Stimulated activated CD8-positive, alpha-beta memory T cell treated with anti-CD3 and anti-CD28 coated beads, Interleukin-7, amount 100 ng/mL, for 1 hour (primary cell): ENCODE measurements at regions not wholly inside any gene's neighbourhood (a gene's known extent, or its start where the extent isn't known, plus 50 kb on each side); places are given as distances from the start of the nearest gene placed in this dataset.
"Not testable (repeated sequence)": the region's sequence is repeated elsewhere in the genome, so short reads cannot be mapped to it uniquely, and the experiment has no call there.

Source experiments
- DNase-seq, 2 donors: peaks; one replicate each; pipeline ENCODE4 v3.0.0-alpha.2; 2020; ENCODE audit warnings: low read depth in 2 of 2

DNA sequence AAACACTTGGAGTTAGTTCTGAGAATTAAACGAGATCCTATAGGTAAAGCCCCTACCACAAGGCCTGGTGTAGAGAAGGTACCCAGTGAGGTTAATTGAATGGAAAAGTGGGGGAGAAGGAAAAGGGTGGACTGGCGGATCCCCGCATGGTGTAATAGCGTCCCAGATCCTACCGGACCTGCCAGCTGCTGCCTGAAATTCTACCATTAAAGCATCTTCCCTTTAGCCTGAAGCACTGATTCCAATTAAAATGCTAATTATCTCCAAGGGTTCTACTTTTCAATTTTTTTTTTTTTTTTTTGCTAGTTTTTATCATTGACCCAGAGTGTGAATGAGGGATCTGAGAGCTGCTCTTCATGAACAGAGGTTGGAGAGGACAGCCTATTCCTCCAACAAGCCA is 237.9 kb downstream of the TLE3 start:
- DNase-seq = no peak

DNA sequence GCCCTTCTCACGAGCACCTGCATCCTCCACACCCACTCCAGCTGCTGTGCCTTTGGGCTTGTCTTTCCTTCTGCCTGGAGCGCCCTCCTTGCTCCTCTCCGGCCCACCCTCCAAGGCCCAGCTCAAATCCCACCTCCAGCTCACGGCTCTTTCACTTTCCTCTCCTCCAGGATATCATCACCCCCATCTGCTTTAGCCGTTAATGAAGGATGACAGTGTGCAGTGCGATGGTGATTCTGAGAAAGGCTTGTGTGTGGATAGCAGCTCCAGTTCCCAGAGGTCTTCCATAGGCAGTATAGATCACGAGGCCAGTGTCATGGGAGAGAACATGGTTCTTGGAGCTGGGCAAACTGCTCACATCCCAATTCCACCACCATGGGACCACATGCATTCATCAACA is 237.4 kb downstream of the TLE3 start:
- DNase-seq = no peak

DNA sequence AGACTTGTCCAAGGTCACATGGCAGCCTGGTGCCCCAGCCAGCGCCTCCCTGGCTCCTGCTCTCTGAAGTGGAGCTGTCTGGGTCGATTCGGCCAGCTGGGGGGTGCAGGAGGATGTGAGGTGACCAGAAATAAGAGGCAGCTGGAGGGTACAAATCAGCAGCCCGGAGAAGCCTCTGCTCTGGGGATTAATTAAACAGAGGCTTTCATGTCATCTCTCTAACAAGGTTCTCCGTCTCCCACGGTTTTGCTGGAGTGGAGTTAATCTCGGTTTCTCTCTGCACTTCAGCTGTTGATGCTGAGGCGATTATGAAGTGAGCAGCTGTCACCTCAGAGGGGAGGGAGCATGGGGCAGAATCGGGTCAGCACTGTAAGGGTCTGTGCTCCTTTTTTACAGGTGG is 236.8 kb downstream of the TLE3 start:
- no peak for DNase-seq

DNA sequence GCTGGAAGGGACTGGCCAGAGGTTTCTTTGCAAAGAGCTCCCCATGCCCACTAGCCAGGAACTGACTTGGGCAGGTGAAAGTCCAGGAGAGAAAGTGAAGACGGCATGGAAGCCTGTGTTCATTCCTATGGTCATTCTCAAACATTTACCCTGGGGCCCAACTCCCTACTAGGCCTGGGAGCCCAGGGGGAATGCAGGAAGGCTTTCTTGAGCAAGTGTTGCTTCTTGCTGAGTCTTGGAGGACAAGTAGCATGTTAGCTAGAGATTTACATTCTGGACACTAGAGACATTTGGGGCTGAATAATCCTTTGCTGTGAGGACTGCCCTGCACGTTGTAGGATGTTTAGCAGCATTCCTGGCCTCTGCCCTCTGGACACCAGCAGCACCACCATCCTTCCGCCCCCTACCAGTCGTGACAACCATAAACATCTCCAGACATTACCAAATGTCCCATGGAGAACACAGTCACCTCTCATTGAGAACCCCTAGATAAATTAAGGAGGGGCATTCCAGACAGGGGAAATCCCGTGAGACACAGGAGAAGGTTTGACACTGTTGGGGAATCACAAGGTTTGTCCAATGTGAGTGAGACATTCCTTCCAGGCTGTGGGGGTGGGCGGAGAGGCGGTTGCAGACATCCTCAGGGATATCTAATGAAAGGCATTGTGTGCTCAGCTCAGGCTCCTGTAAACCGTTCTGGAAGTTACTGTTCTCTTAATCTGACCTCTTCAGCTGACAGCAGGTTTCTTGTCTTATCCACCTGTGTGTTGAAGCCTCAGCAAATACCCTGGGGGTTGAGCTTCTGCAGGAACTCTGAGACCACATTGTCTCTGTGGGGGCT is 236.2 kb downstream of the TLE3 start:
- DNase-seq = no peak

DNA sequence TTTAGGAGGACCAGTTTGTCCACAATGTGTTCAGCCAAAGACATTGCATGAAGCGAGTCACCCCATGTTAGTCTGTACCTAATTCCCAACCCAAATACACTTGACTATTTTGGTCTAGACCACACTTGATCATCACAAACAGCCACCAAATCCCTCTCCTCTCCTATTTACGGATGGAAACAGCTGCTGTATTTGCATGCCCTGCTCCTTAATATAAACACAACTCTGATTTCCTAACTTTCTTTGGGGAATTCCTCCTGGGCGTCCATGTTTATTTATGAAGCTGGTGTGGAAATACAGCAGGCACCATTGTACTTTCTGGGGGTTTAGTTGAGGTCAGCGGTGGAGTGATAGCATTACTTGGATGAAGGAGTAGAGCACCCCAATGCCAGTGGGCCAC is 235.2 kb downstream of the TLE3 start:
- DNase-seq = no peak

DNA sequence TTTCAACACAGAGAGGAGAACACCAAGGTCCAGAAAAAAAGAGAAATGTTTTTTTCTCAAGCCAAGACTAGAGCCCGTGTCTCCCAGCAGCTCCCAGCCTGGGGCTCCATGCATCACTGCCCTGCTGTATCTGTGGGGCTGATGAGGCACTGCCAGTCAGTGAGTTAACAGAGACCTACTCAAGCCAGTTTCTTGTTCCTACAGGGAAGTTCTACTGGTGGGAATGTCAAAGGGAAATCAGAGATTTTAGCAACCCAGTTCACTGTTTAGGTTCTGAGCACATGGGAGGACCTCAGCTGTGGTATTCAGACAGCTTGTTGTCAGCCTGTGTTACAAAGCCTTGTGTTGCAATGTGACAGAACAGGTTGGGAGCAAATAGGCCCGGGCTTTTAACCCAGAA is 234.3 kb downstream of the TLE3 start:
- no peak for DNase-seq

GRCh38 chr15:69865369-69865768 is 232.3 kb downstream of the TLE3 start:
- DNase-seq = no peak

GRCh38 chr15:69868756-69869155 is 229.0 kb downstream of the TLE3 start:
- DNase-seq = no peak

- no peak for DNase-seq
These were observed 228.4 kb downstream of the TLE3 start for GRCh38 chr15:69869291-69869690.

- DNase-seq = no peak
These were observed 227.7 kb downstream of the TLE3 start for GRCh38 chr15:69869881-69870505.

- no peak for DNase-seq
These were observed 226.1 kb downstream of the TLE3 start for GRCh38 chr15:69871511-69872134.

DNA sequence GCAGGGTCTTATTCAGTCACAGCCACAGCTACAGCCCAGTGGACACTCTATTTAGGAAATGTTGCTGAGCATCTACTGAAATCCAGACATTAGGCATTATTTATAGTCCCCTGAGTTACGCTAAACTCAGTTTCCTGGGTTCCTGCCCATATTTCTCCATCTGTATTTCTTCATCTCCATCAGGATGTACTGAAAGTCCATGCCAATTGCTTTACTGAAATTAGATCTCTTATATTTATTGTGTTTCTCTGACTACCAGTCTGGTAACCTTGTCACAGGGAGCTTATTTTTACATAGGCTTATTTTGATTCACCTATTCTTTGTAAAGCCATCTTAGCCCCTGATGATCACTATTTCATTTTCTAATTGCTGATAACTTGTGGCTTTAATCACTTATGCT is 223.9 kb downstream of the TLE3 start:
- DNase-seq = no peak

DNA sequence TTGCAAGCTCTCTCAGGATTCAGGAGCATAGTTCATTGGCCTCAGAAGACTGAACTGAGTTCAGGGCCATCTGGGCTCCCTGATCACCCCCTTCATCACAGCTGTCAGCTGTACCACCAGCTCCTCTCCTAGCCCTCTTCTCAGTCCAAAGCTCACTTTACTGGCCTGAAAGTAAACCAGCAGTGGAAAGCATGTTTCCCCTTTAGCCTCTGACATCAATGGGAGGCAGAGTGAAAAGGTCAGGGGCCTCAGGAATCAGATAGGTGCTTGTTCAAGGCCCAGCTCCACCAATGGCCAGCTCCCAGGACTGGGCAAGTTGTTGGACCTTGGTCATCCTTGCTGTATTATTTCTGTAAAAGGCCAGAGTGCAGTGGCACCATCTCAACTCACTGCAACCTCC is 223.4 kb downstream of the TLE3 start:
- no peak for DNase-seq

DNA sequence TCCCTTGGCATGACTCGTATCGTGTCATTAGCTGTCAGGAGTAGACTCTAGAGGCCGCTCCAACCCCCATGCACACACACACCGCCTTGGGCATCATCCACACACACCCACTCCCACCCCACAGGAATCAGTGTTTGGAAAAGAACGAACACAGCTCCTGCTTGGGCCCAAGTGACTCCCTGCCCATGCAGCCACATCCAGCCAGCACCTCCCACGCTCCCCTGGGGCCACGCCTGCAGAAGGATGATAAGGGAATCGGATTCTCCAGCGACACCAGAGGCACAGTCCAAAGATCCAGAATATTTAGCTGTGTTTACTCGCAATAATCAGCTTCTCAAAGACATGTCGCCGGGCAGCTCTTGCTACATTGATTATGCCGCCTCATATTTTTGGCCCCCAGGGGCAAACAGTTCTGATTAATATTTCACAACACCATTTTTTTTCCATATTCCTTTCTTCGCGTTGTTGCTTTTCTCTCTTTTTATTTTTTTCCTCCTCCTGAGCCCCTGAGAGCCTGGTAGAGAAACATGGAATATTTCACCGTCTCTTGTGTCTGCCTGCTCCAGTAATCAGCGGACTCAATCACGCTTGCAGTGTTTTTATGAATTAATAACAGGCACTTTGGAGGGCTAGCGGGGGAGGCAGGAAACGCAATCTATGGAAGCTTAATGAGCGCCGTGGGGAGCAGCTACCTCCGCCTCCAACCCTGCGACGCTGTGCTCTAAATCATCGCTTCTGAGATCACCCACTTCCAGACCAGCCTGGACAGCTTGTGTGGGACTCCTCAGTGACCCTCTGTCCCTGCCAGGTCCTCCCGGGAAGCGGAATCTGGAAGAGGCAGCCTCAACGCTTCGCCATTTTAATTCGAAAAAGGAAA is 221.4 kb downstream of the TLE3 start:
- DNase-seq = no peak

- not testable (repeated sequence) for DNase-seq
These were observed 217.8 kb downstream of the TLE3 start for GRCh38 chr15:69879963-69880362.

GRCh38 chr15:69880571-69881301 is 217.0 kb downstream of the TLE3 start:
- no peak for DNase-seq

DNA sequence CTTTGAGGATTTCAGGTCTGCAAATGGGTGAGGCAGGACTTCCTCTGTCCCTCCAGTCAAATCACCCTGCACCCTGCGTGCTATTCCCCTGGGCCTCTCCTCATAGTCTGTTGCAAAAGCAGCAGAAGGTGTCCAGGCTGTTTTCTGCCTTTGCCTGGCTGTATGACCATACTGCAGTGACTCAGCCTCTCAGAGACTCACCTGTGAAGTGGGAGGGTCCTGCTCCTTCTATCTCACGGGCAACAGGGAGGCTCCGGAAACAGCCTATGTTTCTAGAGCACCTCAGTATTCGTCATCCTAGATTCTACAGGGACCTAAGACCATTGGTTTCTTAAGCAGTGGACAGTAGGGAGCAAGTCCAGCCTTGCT is 216.4 kb downstream of the TLE3 start:
- DNase-seq = no peak

GRCh38 chr15:69881766-69882165 is 216.0 kb downstream of the TLE3 start:
- no peak for DNase-seq

GRCh38 chr15:69883306-69883705 is 214.4 kb downstream of the TLE3 start:
- DNase-seq = no peak

- DNase-seq = no peak
These were observed 212.4 kb downstream of the TLE3 start for GRCh38 chr15:69885173-69885955.

- no peak for DNase-seq
These were observed 210.7 kb downstream of the TLE3 start for GRCh38 chr15:69887009-69887408.
